ENCODE measurements at regions not wholly inside any gene's neighbourhood (a gene's known extent, or its start where the extent isn't known, plus 50 kb on each side); places are given as distances from the start of the nearest gene placed in this dataset.

DNA sequence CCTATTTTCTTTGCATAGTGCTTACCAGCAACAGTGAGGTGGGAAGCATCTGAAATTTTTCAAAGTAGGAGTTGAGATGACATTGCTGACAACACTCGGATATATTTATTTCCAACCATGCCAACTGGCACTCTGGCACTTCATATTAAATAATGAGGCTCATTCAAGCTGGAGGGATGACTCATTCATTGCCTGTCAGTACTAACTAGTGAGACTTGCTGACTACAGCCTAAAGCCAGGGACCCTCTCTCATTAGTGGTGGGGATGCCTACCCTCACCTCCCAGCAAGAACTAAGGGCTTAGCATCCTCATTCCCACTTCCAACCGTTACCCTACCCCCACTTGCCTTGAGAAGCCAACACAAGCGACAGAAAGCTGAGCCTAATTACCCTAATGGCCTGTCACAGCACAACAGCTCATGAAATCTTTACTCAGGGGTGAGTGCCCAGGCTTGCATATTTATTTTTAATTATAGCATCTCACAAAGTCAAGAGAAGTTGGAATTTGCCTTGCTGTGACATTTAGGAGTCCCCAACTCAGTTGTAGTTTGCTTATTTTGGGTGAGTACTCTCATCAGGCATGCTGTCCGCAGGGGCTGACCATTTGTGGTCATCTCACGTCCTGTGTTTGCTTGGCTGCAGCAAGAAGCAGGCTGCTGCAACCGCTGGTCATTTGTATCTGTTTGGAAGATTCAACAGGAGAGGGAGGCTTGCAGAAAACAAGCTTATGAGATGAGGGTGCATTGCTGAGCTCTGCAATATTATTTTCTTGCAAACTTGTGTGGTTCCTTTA, 181.6 kb upstream of the POU2AF2 start:
- DNase-seq, result no peak
- TF ChIP-seq POLR2A (IDR thresholded peaks at IDR 0.05), result no peak
- TF ChIP-seq, protein P1, sequence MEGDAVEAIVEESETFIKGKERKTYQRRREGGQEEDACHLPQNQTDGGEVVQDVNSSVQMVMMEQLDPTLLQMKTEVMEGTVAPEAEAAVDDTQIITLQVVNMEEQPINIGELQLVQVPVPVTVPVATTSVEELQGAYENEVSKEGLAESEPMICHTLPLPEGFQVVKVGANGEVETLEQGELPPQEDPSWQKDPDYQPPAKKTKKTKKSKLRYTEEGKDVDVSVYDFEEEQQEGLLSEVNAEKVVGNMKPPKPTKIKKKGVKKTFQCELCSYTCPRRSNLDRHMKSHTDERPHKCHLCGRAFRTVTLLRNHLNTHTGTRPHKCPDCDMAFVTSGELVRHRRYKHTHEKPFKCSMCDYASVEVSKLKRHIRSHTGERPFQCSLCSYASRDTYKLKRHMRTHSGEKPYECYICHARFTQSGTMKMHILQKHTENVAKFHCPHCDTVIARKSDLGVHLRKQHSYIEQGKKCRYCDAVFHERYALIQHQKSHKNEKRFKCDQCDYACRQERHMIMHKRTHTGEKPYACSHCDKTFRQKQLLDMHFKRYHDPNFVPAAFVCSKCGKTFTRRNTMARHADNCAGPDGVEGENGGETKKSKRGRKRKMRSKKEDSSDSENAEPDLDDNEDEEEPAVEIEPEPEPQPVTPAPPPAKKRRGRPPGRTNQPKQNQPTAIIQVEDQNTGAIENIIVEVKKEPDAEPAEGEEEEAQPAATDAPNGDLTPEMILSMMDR (IDR thresholded peaks at IDR 0.05), result no peak
- Histone ChIP-seq H3K4me1 (peaks cover 0 to 9% (median 4%) of the 10 kb centered on the region in 3 donors), H3K4me3 (no peak overlapping the region), H3K9me3 (peaks cover 0 to 12% (median 12%) of the 10 kb centered on the region in 3 donors), H3K27ac (peak overlapping the region in 1 of 4 donors; percentile 17), H3K36me3 (no peaks in the 10 kb centered on the region), H3K27me3 (no peaks in the 10 kb centered on the region)
- intact Hi-C loops (cut with DNase I), result no loop called here
- WGBS, 2 donors, result 34 to 40% methylated on average over 4 to 6 of the region's 6 CpGs

DNA sequence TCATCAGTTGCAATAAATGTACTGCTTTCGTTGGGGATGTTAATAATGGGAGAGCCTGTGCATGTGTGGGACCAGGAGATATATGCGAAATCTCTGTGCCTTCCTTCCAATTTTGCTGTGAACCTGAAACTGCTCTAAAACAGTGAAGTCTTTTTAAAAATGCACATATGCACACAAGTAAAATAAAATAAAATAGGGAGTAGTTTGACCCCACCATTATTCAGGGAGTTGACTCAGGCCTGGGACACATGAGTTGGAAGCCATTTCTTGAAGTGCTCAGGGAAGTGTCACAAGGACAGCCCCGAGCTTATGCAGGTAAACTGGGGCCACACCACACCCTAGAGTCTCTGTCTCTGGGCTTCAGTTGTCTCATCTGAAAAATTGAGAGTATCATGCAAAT, 183.1 kb upstream of the POU2AF2 start:
- WGBS, 2 donors, result 81 to 89% methylated on average over 3 of the region's 3 CpGs
- TF ChIP-seq POLR2A (IDR thresholded peaks at IDR 0.05), result no peak
- TF ChIP-seq, protein P1 (IDR thresholded peaks at IDR 0.05), result no peak
- DNase-seq, result no peak
- intact Hi-C loops (cut with DNase I), result no loop called here
- Histone ChIP-seq H3K27me3 (no peaks in the 10 kb centered on the region), H3K4me1 (peaks cover 0 to 9% (median 4%) of the 10 kb centered on the region in 3 donors), H3K9me3 (peaks cover 0 to 4% (median 0%) of the 10 kb centered on the region in 3 donors), H3K36me3 (no peaks in the 10 kb centered on the region), H3K4me3 (no peak overlapping the region), H3K27ac (no peak overlapping the region)

DNA sequence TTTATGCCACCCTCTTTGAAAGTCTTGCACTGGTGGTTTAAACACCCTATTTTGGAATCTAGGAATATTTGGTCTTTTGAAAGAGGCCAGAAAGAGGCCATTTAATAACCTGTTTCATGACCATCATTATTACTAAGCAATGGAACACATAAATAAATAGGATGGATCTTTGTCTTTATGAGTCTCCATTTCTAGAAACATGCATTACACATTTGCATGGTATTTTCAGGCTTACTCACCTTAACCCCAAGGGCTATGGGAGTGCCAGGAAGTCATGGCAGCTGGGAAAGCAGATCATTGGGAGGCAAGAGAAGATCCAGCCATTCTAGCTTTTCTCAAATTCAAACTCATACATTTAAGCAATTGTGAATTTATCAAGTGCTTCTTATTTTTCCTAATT, 185.8 kb upstream of the POU2AF2 start:
- Histone ChIP-seq H3K9me3 (peaks cover 0 to 6% (median 0%) of the 10 kb centered on the region in 3 donors), H3K27me3 (no peaks in the 10 kb centered on the region), H3K4me3 (no peak overlapping the region), H3K27ac (no peak overlapping the region), H3K36me3 (no peaks in the 10 kb centered on the region), H3K4me1 (peaks cover 0 to 9% (median 4%) of the 10 kb centered on the region in 3 donors)
- no peak for TF ChIP-seq POLR2A (IDR thresholded peaks at IDR 0.05)
- TF ChIP-seq, protein P1 (IDR thresholded peaks at IDR 0.05), result no peak
- no peak for DNase-seq
- intact Hi-C loops (cut with DNase I), result no loop called here

DNA sequence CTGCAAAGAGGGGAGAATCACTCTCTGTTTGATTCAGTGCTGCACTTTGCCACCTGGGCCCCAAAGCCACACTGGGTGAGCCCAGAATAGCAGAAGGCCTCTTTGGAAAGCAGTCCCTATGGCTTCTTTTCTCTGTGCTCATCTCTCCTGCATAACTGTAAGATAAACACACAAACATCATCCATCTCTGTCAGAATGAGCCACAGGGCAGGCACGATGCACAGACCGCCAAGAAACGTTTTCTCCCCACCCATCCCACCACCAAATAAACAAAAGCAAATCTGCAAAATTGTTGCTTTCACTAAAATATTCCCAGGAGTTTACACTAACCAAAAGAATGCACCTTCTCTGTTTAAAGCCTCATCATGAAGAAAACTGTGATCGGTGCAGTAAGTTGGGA, 196.4 kb upstream of the POU2AF2 start:
- Histone ChIP-seq H3K27me3 (no peaks in the 10 kb centered on the region), H3K9me3 (no peaks in the 10 kb centered on the region), H3K4me3 (no peak overlapping the region), H3K36me3 (no peaks in the 10 kb centered on the region), H3K27ac (no peak overlapping the region), H3K4me1 (no peaks in the 10 kb centered on the region)
- no peak for DNase-seq
- WGBS, 2 donors, result 61 to 71% methylated on average over 4 of the region's 4 CpGs
- TF ChIP-seq, protein P1 (IDR thresholded peaks at IDR 0.05), result no peak
- TF ChIP-seq POLR2A (IDR thresholded peaks at IDR 0.05), result no peak
- intact Hi-C loops (cut with DNase I), result no loop called here

DNA sequence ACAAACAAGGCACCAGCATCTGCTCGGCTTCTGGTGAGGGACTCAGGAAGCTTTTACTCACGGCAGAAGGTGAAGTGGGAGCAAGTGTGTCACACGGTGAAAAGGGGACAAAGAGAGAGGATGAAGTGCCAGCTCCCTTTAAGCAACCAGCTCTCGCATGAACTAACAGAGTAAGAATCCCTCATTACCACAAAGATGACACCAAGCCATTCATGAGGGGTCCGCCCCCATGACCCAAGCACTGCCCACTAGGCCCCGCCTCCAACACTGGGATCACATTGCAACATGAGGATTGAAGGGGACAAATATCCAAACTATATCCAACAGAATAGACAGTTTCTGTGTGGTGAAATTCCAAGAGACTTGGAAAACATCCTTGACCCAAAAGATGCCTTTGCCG, 198.2 kb upstream of the POU2AF2 start:
- TF ChIP-seq, protein P1 (IDR thresholded peaks at IDR 0.05), result no peak
- no peak for TF ChIP-seq POLR2A (IDR thresholded peaks at IDR 0.05)
- DNase-seq, result no peak
- intact Hi-C loops (cut with DNase I), result no loop called here
- WGBS, 2 donors, result 81 to 88% methylated on average over 7 of the region's 7 CpGs
- no peaks in the 10 kb centered on the region for H3K36me3 ChIP-seq
- H3K4me3 ChIP-seq, result no peak overlapping the region
- no peak overlapping the region for H3K27ac ChIP-seq
- H3K4me1 ChIP-seq, result no peaks in the 10 kb centered on the region
- H3K27me3 ChIP-seq, result no peaks in the 10 kb centered on the region
- no peaks in the 10 kb centered on the region for H3K9me3 ChIP-seq
